Activated CD8-positive, alpha-beta T cell treated with anti-CD3 and anti-CD28 coated beads for 36 hours (primary cell): ENCODE measurements at regions not wholly inside any gene's neighbourhood (a gene's known extent, or its start where the extent isn't known, plus 50 kb on each side); places are given as distances from the start of the nearest gene placed in this dataset.

Experiments
- ATAC-seq: fragments of 200-7000 bp; cut with Tn5 transposase; one replicate; pipeline ENCODE4 v1.10.0; 2021; ENCODE audit warnings: mild to moderate bottlenecking, moderate library complexity
- CTCF ChIA-PET: fragments of 350-600 bp; sonication (Branson Sonifier 250); formaldehyde crosslinking; loops from one replicate; lab custom pipeline; 2021; ENCODE audit warnings: antibody characterized with exemption; lab: Charles Lee
- POLR2A ChIA-PET: fragments of 350-600 bp; sonication (Branson Sonifier 250); formaldehyde crosslinking; loops from one replicate; lab custom pipeline; 2021; ENCODE audit warnings: antibody characterized with exemption; lab: Charles Lee
- DNase-seq: peaks from one replicate; pipeline ENCODE4 v3.0.0-alpha.2; 2020
- H3K27ac Mint-ChIP-seq: one replicate; pipeline ENCODE4 v1.8.0; 2021; ENCODE audit warnings: mild to moderate bottlenecking, mixed read lengths
- H3K27me3 Mint-ChIP-seq: one replicate; pipeline ENCODE4 v1.8.0; 2021; ENCODE audit warnings: mixed read lengths
- H3K36me3 Mint-ChIP-seq: one replicate; pipeline ENCODE4 v1.8.0; 2021; ENCODE audit warnings: low read depth, mixed read lengths
- H3K4me1 Mint-ChIP-seq: one replicate; pipeline ENCODE4 v1.8.0; 2021; ENCODE audit warnings: low read depth, mixed read lengths
- H3K4me3 Mint-ChIP-seq: one replicate; pipeline ENCODE4 v1.8.0; 2021; ENCODE audit warnings: mild to moderate bottlenecking, moderate library complexity, mixed read lengths
- H3K9me3 Mint-ChIP-seq: one replicate; pipeline ENCODE4 v1.8.0; 2021; ENCODE audit warnings: mixed read lengths
- intact Hi-C: fragments of 100-400 bp; cut with micrococcal nuclease; formaldehyde crosslinking; loops from one replicate; pipeline ENCODE4 v1.10.0; 2022
- TF ChIP-seq, protein P1 (sequence below): fragments of 200-600 bp; IDR thresholded peaks from one replicate; pipeline ENCODE4 v1.8.0; 2022; ENCODE audit warnings: antibody characterized with exemption, mild to moderate bottlenecking

DNA sequence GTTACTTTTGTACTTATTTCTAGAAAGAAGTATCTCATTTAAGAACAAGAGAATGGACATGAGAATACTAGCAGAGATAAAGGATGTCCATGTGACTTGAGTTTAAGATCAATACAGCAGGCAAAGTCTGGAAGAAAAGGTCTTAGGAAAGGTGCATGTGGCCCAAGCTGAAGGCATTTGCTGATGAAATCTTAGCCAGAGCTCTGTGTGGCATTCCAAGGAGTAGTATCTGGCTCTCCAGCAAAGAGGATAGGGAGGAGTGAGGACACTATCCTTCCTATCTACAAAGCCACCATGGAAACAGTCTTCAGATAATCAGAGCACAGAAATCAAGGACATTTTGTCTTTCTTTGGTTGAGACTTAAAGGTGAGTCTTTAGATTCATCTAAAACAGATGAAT is 244.1 kb upstream of the RGMB start:
- no peaks in the 10 kb centered on the region for H3K36me3 Mint-ChIP-seq
- no peak for DNase-seq
- no peak overlapping the region for H3K4me3 Mint-ChIP-seq
- CTCF ChIA-PET, result no interaction called here
- TF ChIP-seq, protein P1, sequence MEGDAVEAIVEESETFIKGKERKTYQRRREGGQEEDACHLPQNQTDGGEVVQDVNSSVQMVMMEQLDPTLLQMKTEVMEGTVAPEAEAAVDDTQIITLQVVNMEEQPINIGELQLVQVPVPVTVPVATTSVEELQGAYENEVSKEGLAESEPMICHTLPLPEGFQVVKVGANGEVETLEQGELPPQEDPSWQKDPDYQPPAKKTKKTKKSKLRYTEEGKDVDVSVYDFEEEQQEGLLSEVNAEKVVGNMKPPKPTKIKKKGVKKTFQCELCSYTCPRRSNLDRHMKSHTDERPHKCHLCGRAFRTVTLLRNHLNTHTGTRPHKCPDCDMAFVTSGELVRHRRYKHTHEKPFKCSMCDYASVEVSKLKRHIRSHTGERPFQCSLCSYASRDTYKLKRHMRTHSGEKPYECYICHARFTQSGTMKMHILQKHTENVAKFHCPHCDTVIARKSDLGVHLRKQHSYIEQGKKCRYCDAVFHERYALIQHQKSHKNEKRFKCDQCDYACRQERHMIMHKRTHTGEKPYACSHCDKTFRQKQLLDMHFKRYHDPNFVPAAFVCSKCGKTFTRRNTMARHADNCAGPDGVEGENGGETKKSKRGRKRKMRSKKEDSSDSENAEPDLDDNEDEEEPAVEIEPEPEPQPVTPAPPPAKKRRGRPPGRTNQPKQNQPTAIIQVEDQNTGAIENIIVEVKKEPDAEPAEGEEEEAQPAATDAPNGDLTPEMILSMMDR, result no peak
- no peak for ATAC-seq
- intact Hi-C loops, result no loop called here
- H3K9me3 Mint-ChIP-seq, result no peaks in the 10 kb centered on the region
- H3K4me1 Mint-ChIP-seq, result no peaks in the 10 kb centered on the region
- POLR2A ChIA-PET, result no interaction called here
- H3K27me3 Mint-ChIP-seq, result peaks cover 1% of the 10 kb centered on the region
- no peak overlapping the region for H3K27ac Mint-ChIP-seq

GRCh38 chr5:98530224-98530623 is 243.2 kb upstream of the RGMB start:
- TF ChIP-seq, protein P1, result no peak
- Mint-ChIP-seq H3K9me3 (no peaks in the 10 kb centered on the region), H3K4me1 (no peaks in the 10 kb centered on the region), H3K27ac (no peak overlapping the region), H3K36me3 (no peaks in the 10 kb centered on the region), H3K27me3 (peaks cover 1% of the 10 kb centered on the region), H3K4me3 (no peak overlapping the region)
- DNase-seq, result no peak
- ChIA-PET POLR2A (no interaction called here), CTCF (interaction anchor here (1.1 kb wide), 1 partner anchor 265 kb away, joined by 3 read pairs; no protein-coding TSS in a partner anchor)
- no peak for ATAC-seq
- intact Hi-C loops, result no loop called here

DNA sequence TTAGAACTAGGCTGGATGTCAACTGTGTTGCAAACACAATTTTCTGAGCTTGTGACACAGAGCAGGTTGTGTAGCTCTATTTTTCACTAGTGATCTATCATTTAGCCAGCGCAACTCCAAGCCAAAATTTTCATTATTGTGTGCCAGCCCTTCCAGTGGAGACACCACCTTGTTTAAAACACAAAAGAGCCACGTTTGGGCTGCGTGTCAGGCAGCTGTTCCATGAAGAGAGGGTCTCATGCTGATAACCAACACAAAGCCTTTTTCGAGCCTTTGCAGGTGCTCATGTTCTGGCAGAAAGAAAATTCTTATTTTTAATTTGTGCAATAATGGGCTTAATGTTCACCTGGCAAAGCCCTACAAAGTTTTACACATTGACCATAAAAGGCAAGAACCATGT is 237.6 kb upstream of the RGMB start:
- CTCF ChIA-PET, result no interaction called here

DNA sequence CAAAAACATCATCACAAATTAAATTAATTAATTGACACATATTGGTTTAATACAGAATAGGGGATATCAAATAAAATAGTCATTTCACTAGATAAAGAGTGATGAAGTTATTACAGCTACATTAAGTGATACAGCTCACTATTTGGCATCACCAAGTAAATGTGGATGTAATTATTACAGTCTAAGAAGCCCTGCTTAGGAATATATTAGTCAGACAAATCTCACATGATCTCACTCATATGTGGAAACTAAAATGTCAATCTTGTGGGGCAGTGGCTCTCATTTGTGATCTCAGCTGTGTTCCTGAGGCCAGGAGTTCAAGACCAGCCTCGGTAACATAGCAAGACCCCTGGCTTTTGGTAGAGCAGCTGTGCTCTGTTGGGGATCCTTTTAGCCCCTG is 233.4 kb upstream of the RGMB start:
- POLR2A ChIA-PET, result no interaction called here
- no peak overlapping the region for H3K27ac Mint-ChIP-seq
- H3K36me3 Mint-ChIP-seq, result no peaks in the 10 kb centered on the region
- H3K4me1 Mint-ChIP-seq, result no peaks in the 10 kb centered on the region
- ATAC-seq (no peak), DNase-seq (no peak)
- H3K9me3 Mint-ChIP-seq, result peaks cover 22% of the 10 kb centered on the region
- no peak overlapping the region for H3K4me3 Mint-ChIP-seq
- intact Hi-C loops, result no loop called here
- TF ChIP-seq, protein P1, result no peak
- CTCF ChIA-PET, result no interaction called here
- H3K27me3 Mint-ChIP-seq, result no peaks in the 10 kb centered on the region

More for the DNA sequence above, 237.6 kb upstream of the RGMB start:
- no peaks in the 10 kb centered on the region for H3K36me3 Mint-ChIP-seq
- ATAC-seq, result no peak
- H3K27ac Mint-ChIP-seq, result no peak overlapping the region
- H3K27me3 Mint-ChIP-seq, result no peaks in the 10 kb centered on the region
- POLR2A ChIA-PET, result no interaction called here
- no peak overlapping the region for H3K4me3 Mint-ChIP-seq
- no peak for DNase-seq
- peaks cover 2% of the 10 kb centered on the region for H3K9me3 Mint-ChIP-seq
- TF ChIP-seq, protein P1, result no peak
- intact Hi-C loops, result no loop called here
- no peaks in the 10 kb centered on the region for H3K4me1 Mint-ChIP-seq

GRCh38 chr5:98541641-98542040 is 231.8 kb upstream of the RGMB start:
- TF ChIP-seq, protein P1, result no peak
- ATAC-seq, result no peak
- H3K27ac Mint-ChIP-seq, result no peak overlapping the region
- ChIA-PET POLR2A (no interaction called here), CTCF (no interaction called here)
- H3K36me3 Mint-ChIP-seq, result no peaks in the 10 kb centered on the region
- intact Hi-C loops, result no loop called here
- no peaks in the 10 kb centered on the region for H3K4me1 Mint-ChIP-seq
- H3K9me3 Mint-ChIP-seq, result peaks cover 22% of the 10 kb centered on the region
- H3K27me3 Mint-ChIP-seq, result no peaks in the 10 kb centered on the region
- no peak overlapping the region for H3K4me3 Mint-ChIP-seq
- DNase-seq, result no peak
